ENCODE measurements at regions not wholly inside any gene's neighbourhood (a gene's known extent, or its start where the extent isn't known, plus 50 kb on each side); places are given as distances from the start of the nearest gene placed in this dataset.

DNA sequence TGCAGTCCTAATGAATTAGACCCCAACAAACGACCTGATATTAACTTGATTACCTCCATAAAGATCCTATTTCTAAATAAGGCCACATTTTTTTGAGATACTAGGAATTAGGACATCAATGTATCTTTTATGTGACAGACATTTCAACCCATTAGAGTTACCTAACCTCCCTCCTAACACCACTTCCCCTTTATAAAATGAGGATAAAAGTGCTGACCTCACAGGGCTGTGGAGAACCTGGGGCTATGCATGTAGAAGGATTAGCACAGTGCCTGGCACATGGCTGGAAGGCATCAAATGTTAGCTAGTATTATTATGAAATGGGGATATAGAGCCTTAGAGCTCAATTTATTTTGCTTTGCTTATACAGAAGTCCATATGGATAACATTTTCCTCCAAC lies 53.5 kb upstream of the LRRN1 start:
- ATAC-seq (ENCODE audit: low FRiP score) (no peak), DNase-seq (no peak)
- Histone ChIP-seq H3K27ac (ENCODE audit: low read depth in 1 of 2, low read length in 2 of 2) (no peak overlapping the region), H3K9me3 (ENCODE audit: control insufficient read depth, low read length) (no peaks in the 10 kb centered on the region), H3K27me3 (ENCODE audit: control insufficient read depth in 1 of 2, insufficient read depth in 2 of 2, low read length in 1 of 2) (no peaks in the 10 kb centered on the region), H3K4me3 (ENCODE audit: low read length in 2 of 2) (no peak overlapping the region), H3K4me1 (ENCODE audit: control insufficient read depth in 1 of 2, insufficient read depth in 2 of 2, low read length in 2 of 2) (no peaks in the 10 kb centered on the region), H3K36me3 (ENCODE audit: control insufficient read depth in 1 of 2, insufficient read depth in 2 of 2, low read length in 1 of 2) (no peaks in the 10 kb centered on the region)
- intact Hi-C loops (cut with DNase I) = no loop called here
- 79 to 87% methylated on average over 1 of the region's 1 CpG for WGBS, 2 donors

DNA sequence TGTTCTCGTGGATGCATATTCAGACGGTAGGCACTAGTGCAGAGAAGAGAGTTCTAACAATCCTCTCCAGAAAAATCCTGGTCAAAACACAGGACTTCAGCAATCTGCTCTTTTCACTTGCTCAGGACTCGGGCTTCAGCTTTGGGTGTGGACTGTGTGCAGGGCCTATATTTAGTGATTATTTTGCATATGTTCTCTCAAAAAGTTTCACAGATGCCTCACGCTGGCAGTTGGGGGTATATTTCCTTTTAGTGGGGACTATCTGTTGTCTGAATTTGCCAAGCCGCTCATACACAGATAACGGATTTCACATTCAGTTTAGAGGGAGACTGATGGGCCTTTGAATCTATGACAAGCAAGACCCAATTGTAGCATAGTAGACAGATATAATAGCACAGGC lies 54.4 kb upstream of the LRRN1 start:
- intact Hi-C loops (cut with DNase I) = no loop called here
- DNase-seq = no peak

GRCh38 chr3:3743754-3744153 lies 55.5 kb upstream of the LRRN1 start:
- Histone ChIP-seq H3K4me1 (ENCODE audit: control insufficient read depth in 1 of 2, insufficient read depth in 2 of 2, low read length in 2 of 2) (no peaks in the 10 kb centered on the region), H3K9me3 (ENCODE audit: control insufficient read depth, low read length) (no peaks in the 10 kb centered on the region), H3K27me3 (ENCODE audit: control insufficient read depth in 1 of 2, insufficient read depth in 2 of 2, low read length in 1 of 2) (no peaks in the 10 kb centered on the region), H3K4me3 (ENCODE audit: low read length in 2 of 2) (no peak overlapping the region), H3K36me3 (ENCODE audit: control insufficient read depth in 1 of 2, insufficient read depth in 2 of 2, low read length in 1 of 2) (no peaks in the 10 kb centered on the region), H3K27ac (ENCODE audit: low read depth in 1 of 2, low read length in 2 of 2) (no peak overlapping the region)
- intact Hi-C loops (cut with DNase I) = no loop called here
- ATAC-seq (ENCODE audit: low FRiP score) (no peak), DNase-seq (no peak)
- WGBS, 2 donors = 76 to 86% methylated on average over 3 of the region's 3 CpGs

More for the DNA sequence above, 54.4 kb upstream of the LRRN1 start:
- no peak overlapping the region for H3K4me3 ChIP-seq (ENCODE audit: low read length in 2 of 2)
- H3K27ac ChIP-seq (ENCODE audit: low read depth in 1 of 2, low read length in 2 of 2) = no peak overlapping the region
- H3K36me3 ChIP-seq (ENCODE audit: control insufficient read depth in 1 of 2, insufficient read depth in 2 of 2, low read length in 1 of 2) = no peaks in the 10 kb centered on the region
- WGBS, 2 donors = 86 to 88% methylated on average over 6 of the region's 6 CpGs
- no peak for ATAC-seq (ENCODE audit: low FRiP score)
- no peaks in the 10 kb centered on the region for H3K4me1 ChIP-seq (ENCODE audit: control insufficient read depth in 1 of 2, insufficient read depth in 2 of 2, low read length in 2 of 2)
- H3K27me3 ChIP-seq (ENCODE audit: control insufficient read depth in 1 of 2, insufficient read depth in 2 of 2, low read length in 1 of 2) = no peaks in the 10 kb centered on the region
- H3K9me3 ChIP-seq (ENCODE audit: control insufficient read depth, low read length) = no peaks in the 10 kb centered on the region

DNA sequence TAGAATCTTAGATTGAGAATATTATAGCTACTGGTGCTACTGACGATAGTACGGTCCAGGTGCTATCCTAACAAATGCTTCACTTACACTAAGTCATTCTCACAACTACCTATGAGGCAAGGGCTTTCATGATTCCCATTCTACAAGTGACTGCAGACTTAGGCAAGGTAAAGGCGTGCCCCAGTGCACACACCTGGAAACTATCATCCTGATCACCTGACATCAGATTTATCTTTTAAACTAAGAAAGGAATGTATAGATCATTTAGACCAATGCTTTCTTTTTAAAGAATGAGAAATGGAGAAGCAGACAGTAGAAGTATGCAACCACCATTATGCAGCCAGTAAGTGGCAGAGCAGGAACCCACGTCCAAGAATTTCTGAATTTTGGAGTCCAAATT lies 59.2 kb upstream of the LRRN1 start:
- H3K9me3 ChIP-seq (ENCODE audit: control insufficient read depth, low read length) = no peaks in the 10 kb centered on the region
- H3K36me3 ChIP-seq (ENCODE audit: control insufficient read depth in 1 of 2, insufficient read depth in 2 of 2, low read length in 1 of 2) = no peaks in the 10 kb centered on the region
- 88 to 90% methylated on average over 4 of the region's 4 CpGs for WGBS, 2 donors
- no peak for ATAC-seq (ENCODE audit: low FRiP score)
- H3K27ac ChIP-seq (ENCODE audit: low read depth in 1 of 2, low read length in 2 of 2) = no peak overlapping the region
- no peaks in the 10 kb centered on the region for H3K27me3 ChIP-seq (ENCODE audit: control insufficient read depth in 1 of 2, insufficient read depth in 2 of 2, low read length in 1 of 2)
- H3K4me1 ChIP-seq (ENCODE audit: control insufficient read depth in 1 of 2, insufficient read depth in 2 of 2, low read length in 2 of 2) = no peaks in the 10 kb centered on the region
- DNase-seq = no peak
- no peak overlapping the region for H3K4me3 ChIP-seq (ENCODE audit: low read length in 2 of 2)
- intact Hi-C loops (cut with DNase I) = no loop called here

- no peak for DNase-seq
- intact Hi-C loops (cut with DNase I) = no loop called here
- H3K9me3 ChIP-seq (ENCODE audit: control insufficient read depth, low read length) = no peaks in the 10 kb centered on the region
- H3K27ac ChIP-seq (ENCODE audit: low read depth in 1 of 2, low read length in 2 of 2) = no peak overlapping the region
- no peak overlapping the region for H3K4me3 ChIP-seq (ENCODE audit: low read length in 2 of 2)
- no peak for ATAC-seq (ENCODE audit: low FRiP score)
- no peaks in the 10 kb centered on the region for H3K27me3 ChIP-seq (ENCODE audit: control insufficient read depth in 1 of 2, insufficient read depth in 2 of 2, low read length in 1 of 2)
- no peaks in the 10 kb centered on the region for H3K4me1 ChIP-seq (ENCODE audit: control insufficient read depth in 1 of 2, insufficient read depth in 2 of 2, low read length in 2 of 2)
- H3K36me3 ChIP-seq (ENCODE audit: control insufficient read depth in 1 of 2, insufficient read depth in 2 of 2, low read length in 1 of 2) = no peaks in the 10 kb centered on the region
- 74 to 81% methylated on average over 9 of the region's 9 CpGs for WGBS, 2 donors
Observed at GRCh38 chr3:3739330-3740060, 59.7 kb upstream of the LRRN1 start.

DNA sequence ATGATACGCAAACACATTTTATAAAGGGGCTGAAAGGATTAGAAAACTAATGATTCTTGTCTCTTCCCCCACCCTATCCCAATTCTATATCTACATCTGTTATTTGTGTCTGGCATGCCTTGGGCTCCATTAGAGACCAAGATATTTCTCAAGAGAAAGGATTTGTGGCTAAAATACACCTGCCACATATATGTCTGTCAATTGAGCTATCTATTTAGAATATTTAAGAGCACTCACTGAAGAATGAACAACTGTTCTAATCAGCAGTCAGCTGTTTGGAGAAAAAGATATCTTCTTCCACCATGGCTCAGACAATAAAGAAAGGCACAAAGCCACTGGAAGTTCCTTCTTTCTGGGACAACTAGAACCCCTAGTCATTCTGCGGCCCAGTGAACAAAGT lies 61.7 kb upstream of the LRRN1 start:
- intact Hi-C loops (cut with DNase I) = no loop called here
- H3K4me1 ChIP-seq (ENCODE audit: control insufficient read depth in 1 of 2, insufficient read depth in 2 of 2, low read length in 2 of 2) = no peaks in the 10 kb centered on the region
- no peak overlapping the region for H3K27ac ChIP-seq (ENCODE audit: low read depth in 1 of 2, low read length in 2 of 2)
- no peak overlapping the region for H3K4me3 ChIP-seq (ENCODE audit: low read length in 2 of 2)
- no peak for ATAC-seq (ENCODE audit: low FRiP score)
- 96 to 98% methylated on average over 2 of the region's 2 CpGs for WGBS, 2 donors
- no peak for DNase-seq
- H3K27me3 ChIP-seq (ENCODE audit: control insufficient read depth in 1 of 2, insufficient read depth in 2 of 2, low read length in 1 of 2) = no peaks in the 10 kb centered on the region
- H3K36me3 ChIP-seq (ENCODE audit: control insufficient read depth in 1 of 2, insufficient read depth in 2 of 2, low read length in 1 of 2) = no peaks in the 10 kb centered on the region
- H3K9me3 ChIP-seq (ENCODE audit: control insufficient read depth, low read length) = no peaks in the 10 kb centered on the region

GRCh38 chr3:3735919-3736318 lies 63.3 kb upstream of the LRRN1 start:
- no peak overlapping the region for H3K4me3 ChIP-seq (ENCODE audit: low read length in 2 of 2)
- H3K4me1 ChIP-seq (ENCODE audit: control insufficient read depth in 1 of 2, insufficient read depth in 2 of 2, low read length in 2 of 2) = no peaks in the 10 kb centered on the region
- H3K9me3 ChIP-seq (ENCODE audit: control insufficient read depth, low read length) = no peaks in the 10 kb centered on the region
- H3K27me3 ChIP-seq (ENCODE audit: control insufficient read depth in 1 of 2, insufficient read depth in 2 of 2, low read length in 1 of 2) = no peaks in the 10 kb centered on the region
- 98 to 100% methylated on average over 1 of the region's 1 CpG for WGBS, 2 donors
- no peak overlapping the region for H3K27ac ChIP-seq (ENCODE audit: low read depth in 1 of 2, low read length in 2 of 2)
- H3K36me3 ChIP-seq (ENCODE audit: control insufficient read depth in 1 of 2, insufficient read depth in 2 of 2, low read length in 1 of 2) = no peaks in the 10 kb centered on the region
- ATAC-seq (ENCODE audit: low FRiP score) (no peak), DNase-seq (no peak)
- intact Hi-C loops (cut with DNase I) = no loop called here

DNA sequence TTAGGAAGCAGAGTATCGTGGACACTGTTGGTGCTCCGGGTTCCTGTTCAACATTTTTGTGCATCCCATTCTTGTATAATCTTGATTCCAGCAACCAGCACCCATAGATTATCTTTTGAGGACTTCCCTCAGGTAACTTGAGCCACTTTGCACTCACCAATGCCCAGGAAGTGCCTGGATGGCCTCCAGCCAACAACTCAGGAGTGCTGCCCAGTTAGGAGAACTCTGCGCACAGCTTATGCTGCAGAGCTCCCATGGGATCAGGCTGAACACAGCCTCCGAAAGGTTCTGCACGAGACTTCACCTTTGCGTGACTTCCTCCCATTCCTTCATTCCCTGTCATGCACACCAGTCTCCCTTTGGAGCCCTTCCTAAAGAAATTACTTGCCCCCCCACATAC lies 64.3 kb upstream of the LRRN1 start:
- DNase-seq (no peak), ATAC-seq (ENCODE audit: low FRiP score) (no peak)
- H3K9me3 ChIP-seq (ENCODE audit: control insufficient read depth, low read length) = no peaks in the 10 kb centered on the region
- no peaks in the 10 kb centered on the region for H3K36me3 ChIP-seq (ENCODE audit: control insufficient read depth in 1 of 2, insufficient read depth in 2 of 2, low read length in 1 of 2)
- no peak overlapping the region for H3K27ac ChIP-seq (ENCODE audit: low read depth in 1 of 2, low read length in 2 of 2)
- H3K27me3 ChIP-seq (ENCODE audit: control insufficient read depth in 1 of 2, insufficient read depth in 2 of 2, low read length in 1 of 2) = no peaks in the 10 kb centered on the region
- 82 to 88% methylated on average over 6 of the region's 6 CpGs for WGBS, 2 donors
- intact Hi-C loops (cut with DNase I) = no loop called here
- H3K4me3 ChIP-seq (ENCODE audit: low read length in 2 of 2) = no peak overlapping the region
- no peaks in the 10 kb centered on the region for H3K4me1 ChIP-seq (ENCODE audit: control insufficient read depth in 1 of 2, insufficient read depth in 2 of 2, low read length in 2 of 2)

DNA sequence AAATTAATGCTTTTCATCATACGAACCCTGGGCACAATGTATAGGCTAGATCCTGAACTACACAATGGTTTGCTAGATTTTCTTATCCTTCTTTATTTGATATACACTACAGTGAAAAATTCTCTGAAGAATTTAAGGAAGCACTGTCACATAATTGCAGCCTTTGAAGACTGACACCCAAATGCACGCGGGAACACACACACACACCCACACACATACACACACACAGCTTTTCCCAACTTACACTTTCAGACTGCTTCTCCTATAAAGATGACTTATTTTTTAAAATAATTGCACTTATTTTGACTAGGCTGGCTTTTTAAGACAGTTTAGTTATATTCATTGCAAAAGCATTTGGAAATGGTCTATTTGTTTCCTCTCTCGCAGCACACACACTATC lies 70.0 kb upstream of the LRRN1 start:
- DNase-seq (no peak), ATAC-seq (ENCODE audit: low FRiP score) (no peak)
- Histone ChIP-seq H3K4me3 (ENCODE audit: low read length in 2 of 2) (no peak overlapping the region), H3K27me3 (ENCODE audit: control insufficient read depth in 1 of 2, insufficient read depth in 2 of 2, low read length in 1 of 2) (no peaks in the 10 kb centered on the region), H3K36me3 (ENCODE audit: control insufficient read depth in 1 of 2, insufficient read depth in 2 of 2, low read length in 1 of 2) (no peaks in the 10 kb centered on the region), H3K27ac (ENCODE audit: low read depth in 1 of 2, low read length in 2 of 2) (no peak overlapping the region), H3K4me1 (ENCODE audit: control insufficient read depth in 1 of 2, insufficient read depth in 2 of 2, low read length in 2 of 2) (no peaks in the 10 kb centered on the region), H3K9me3 (ENCODE audit: control insufficient read depth, low read length) (no peaks in the 10 kb centered on the region)
- WGBS, 2 donors = 73 to 78% methylated on average over 4 of the region's 4 CpGs
- intact Hi-C loops (cut with DNase I) = no loop called here

Measured in aorta (tissue), 5 donors.